Activated CD4-positive, alpha-beta T cell treated with anti-CD3 and anti-CD28 coated beads for 36 hours (primary cell): ENCODE measurements at regions not wholly inside any gene's neighbourhood (a gene's known extent, or its start where the extent isn't known, plus 50 kb on each side); places are given as distances from the start of the nearest gene placed in this dataset.

ENCODE experiments used
- ATAC-seq: fragments of 200-7000 bp; cut with Tn5 transposase; one replicate; pipeline ENCODE4 v1.10.0; 2021; ENCODE audit warnings: mild to moderate bottlenecking, moderate library complexity
- CTCF ChIA-PET: fragments of 350-600 bp; sonication (Branson Sonifier 250); formaldehyde crosslinking; loops from one replicate; lab custom pipeline; 2021; ENCODE audit warnings: antibody characterized with exemption; lab: Charles Lee
- POLR2A ChIA-PET: fragments of 350-600 bp; sonication (Branson Sonifier 250); formaldehyde crosslinking; loops from one replicate; lab custom pipeline; 2021; ENCODE audit warnings: antibody characterized with exemption, inconsistent platforms; lab: Charles Lee
- DNase-seq: peaks from one replicate; pipeline ENCODE4 v3.0.0-alpha.2; 2020
- H3K27ac Mint-ChIP-seq: one replicate; pipeline ENCODE4 v1.8.0; 2021; ENCODE audit warnings: mixed read lengths
- H3K27me3 Mint-ChIP-seq: one replicate; pipeline ENCODE4 v1.8.0; 2021; ENCODE audit warnings: mixed read lengths
- H3K36me3 Mint-ChIP-seq: one replicate; pipeline ENCODE4 v1.8.0; 2021; ENCODE audit warnings: low read depth, mixed read lengths
- H3K4me1 Mint-ChIP-seq: one replicate; pipeline ENCODE4 v1.8.0; 2021; ENCODE audit warnings: mixed read lengths
- H3K4me3 Mint-ChIP-seq: one replicate; pipeline ENCODE4 v1.8.0; 2021; ENCODE audit warnings: mild to moderate bottlenecking, moderate library complexity, mixed read lengths
- H3K9me3 Mint-ChIP-seq: one replicate; pipeline ENCODE4 v1.8.0; 2021; ENCODE audit warnings: low read depth, mixed read lengths
- intact Hi-C, 2 experiments: fragments of 100-400 bp; cut with DNase I in 1 of 2; cut with micrococcal nuclease in 1 of 2; formaldehyde crosslinking; loops; one replicate each; pipeline versions ENCODE4 v1.14.2 to v1.15.1; 2022 to 2024; cut with DNase I, micrococcal nuclease

GRCh38 chr20:51083447-51083846, 60.5 kb upstream of the KCNG1 start:
- no peaks in the 10 kb centered on the region for H3K9me3 Mint-ChIP-seq
- ATAC-seq = no peak
- peaks cover 35% of the 10 kb centered on the region for H3K27me3 Mint-ChIP-seq
- intact Hi-C loops = no loop called here
- no peak for DNase-seq
- no peak overlapping the region for H3K27ac Mint-ChIP-seq
- H3K4me1 Mint-ChIP-seq = no peaks in the 10 kb centered on the region
- H3K36me3 Mint-ChIP-seq = no peaks in the 10 kb centered on the region
- POLR2A ChIA-PET = no interaction called here
- no peak overlapping the region for H3K4me3 Mint-ChIP-seq
- CTCF ChIA-PET = no interaction called here

- intact Hi-C loops = no loop called here
- no peak overlapping the region for H3K4me3 Mint-ChIP-seq
- H3K36me3 Mint-ChIP-seq = no peaks in the 10 kb centered on the region
- peaks cover 35% of the 10 kb centered on the region for H3K27me3 Mint-ChIP-seq
- ChIA-PET CTCF (no interaction called here), POLR2A (no interaction called here)
- H3K4me1 Mint-ChIP-seq = no peaks in the 10 kb centered on the region
- no peak for DNase-seq
- H3K27ac Mint-ChIP-seq = no peak overlapping the region
- H3K9me3 Mint-ChIP-seq = no peaks in the 10 kb centered on the region
- no peak for ATAC-seq
Observed at GRCh38 chr20:51082988-51083387, 60.1 kb upstream of the KCNG1 start.

- Mint-ChIP-seq H3K9me3 (no peaks in the 10 kb centered on the region), H3K4me3 (no peak overlapping the region), H3K36me3 (no peaks in the 10 kb centered on the region), H3K27ac (no peak overlapping the region), H3K4me1 (no peaks in the 10 kb centered on the region), H3K27me3 (peaks cover 38% of the 10 kb centered on the region)
- intact Hi-C loops = no loop called here
- ChIA-PET CTCF (interaction anchor here (0.9 to 1.0 kb wide), 2 partner anchors 38 to 92 kb away, joined by 3 to 4 read pairs; no protein-coding TSS in a partner anchor), POLR2A (no interaction called here)
- ATAC-seq = no peak
- no peak for DNase-seq
Observed at GRCh38 chr20:51080516-51080915, 57.6 kb upstream of the KCNG1 start.

GRCh38 chr20:51079488-51079887, 56.6 kb upstream of the KCNG1 start:
- peaks cover 43% of the 10 kb centered on the region for H3K27me3 Mint-ChIP-seq
- intact Hi-C loops = no loop called here
- ATAC-seq (no peak), DNase-seq (no peak)
- POLR2A ChIA-PET = no interaction called here
- H3K9me3 Mint-ChIP-seq = no peaks in the 10 kb centered on the region
- CTCF ChIA-PET = no interaction called here
- no peaks in the 10 kb centered on the region for H3K36me3 Mint-ChIP-seq
- H3K4me3 Mint-ChIP-seq = no peak overlapping the region
- H3K27ac Mint-ChIP-seq = no peak overlapping the region
- no peaks in the 10 kb centered on the region for H3K4me1 Mint-ChIP-seq

- Mint-ChIP-seq H3K4me3 (no peak overlapping the region), H3K27ac (no peak overlapping the region), H3K9me3 (no peaks in the 10 kb centered on the region), H3K36me3 (no peaks in the 10 kb centered on the region), H3K27me3 (peaks cover 40% of the 10 kb centered on the region), H3K4me1 (no peaks in the 10 kb centered on the region)
- CTCF ChIA-PET = interaction anchor here (0.7 kb wide), 1 partner anchor 18 kb away, joined by 3 read pairs; no protein-coding TSS in a partner anchor
- intact Hi-C loops = no loop called here
- no peak for ATAC-seq
- no peak for DNase-seq
- POLR2A ChIA-PET = no interaction called here
Observed at GRCh38 chr20:51077686-51078060, 54.8 kb upstream of the KCNG1 start.

- H3K36me3 Mint-ChIP-seq = no peaks in the 10 kb centered on the region
- CTCF ChIA-PET = interaction anchor here (1.1 kb wide), 1 partner anchor 88 kb away, joined by 3 read pairs; no protein-coding TSS in a partner anchor
- intact Hi-C loops = no loop called here
- no peaks in the 10 kb centered on the region for H3K9me3 Mint-ChIP-seq
- DNase-seq = no peak
- peaks cover 42% of the 10 kb centered on the region for H3K27me3 Mint-ChIP-seq
- H3K27ac Mint-ChIP-seq = no peak overlapping the region
- no peak overlapping the region for H3K4me3 Mint-ChIP-seq
- POLR2A ChIA-PET = no interaction called here
- H3K4me1 Mint-ChIP-seq = no peaks in the 10 kb centered on the region
- ATAC-seq = no peak
Observed at GRCh38 chr20:51076786-51077685, 54.1 kb upstream of the KCNG1 start.

GRCh38 chr20:51074062-51074461, 51.2 kb upstream of the KCNG1 start:
- peaks cover 44% of the 10 kb centered on the region for H3K27me3 Mint-ChIP-seq
- DNase-seq = no peak

More at GRCh38 chr20:51074062-51074461, 51.2 kb upstream of the KCNG1 start:
- Mint-ChIP-seq H3K4me1 (no peaks in the 10 kb centered on the region), H3K27ac (no peak overlapping the region), H3K4me3 (no peak overlapping the region), H3K9me3 (no peaks in the 10 kb centered on the region), H3K36me3 (no peaks in the 10 kb centered on the region)
- POLR2A ChIA-PET = no interaction called here
- intact Hi-C loops = no loop called here
- CTCF ChIA-PET = interaction anchor here (1.1 kb wide), 1 partner anchor 11 kb away, joined by 3 read pairs; no protein-coding TSS in a partner anchor
- ATAC-seq = no peak
